Adrenal gland (tissue), 5 donors: ENCODE measurements at regions not wholly inside any gene's neighbourhood (a gene's known extent, or its start where the extent isn't known, plus 50 kb on each side); places are given as distances from the start of the nearest gene placed in this dataset.

ENCODE experiments used
- CTCF ChIP-seq, 6 experiments: fragments of 450-650 bp in 4 of 6; fragments of 200-600 bp in 2 of 6; sonication (generic) in 1 of 6; IDR thresholded peaks; 1 replicate in 5 of 6; 2 replicates in 1 of 6; pipeline versions ENCODE4 v1.5.1 to v1.8.0; 2016 to 2021; ENCODE audit warnings: antibody characterized with exemption in 6 of 6, mild to moderate bottlenecking in 2 of 6, moderate library complexity in 1 of 6
- POLR2A ChIP-seq, 2 donors: fragments of 450-650 bp; IDR thresholded peaks; one replicate each; pipeline ENCODE4 v1.6.1; 2017; ENCODE audit warnings: antibody characterized with exemption in 2 of 2, mild to moderate bottlenecking in 2 of 2, moderate library complexity in 1 of 2
- donor health status: DM: no; HTN: no; CAD: no.

- TF ChIP-seq CTCF (IDR thresholded peaks at IDR 0.05) (no peak), POLR2A (IDR thresholded peaks at IDR 0.05) (no peak)
Measured at GRCh38 chr3:38969317-38970235, 82.2 kb downstream of the SCN11A start.
